K562 (cell line): ENCODE measurements at regions not wholly inside any gene's neighbourhood (a gene's known extent, or its start where the extent isn't known, plus 50 kb on each side); places are given as distances from the start of the nearest gene placed in this dataset.

ENCODE experiments used
- AFF4 ChIP-seq: sonication (generic); formaldehyde crosslinking; IDR thresholded peaks from 2 replicates; pipeline ENCODE4 v1.8.0; 2023; ENCODE audit warnings: mild to moderate bottlenecking, missing genetic modification reagents
- ARHGAP35 ChIP-seq: fragments of 450-650 bp; IDR thresholded peaks from 2 replicates; pipeline ENCODE4 v1.6.1; 2018; ENCODE audit not compliant: partially characterized antibody
- ARID1B ChIP-seq: fragments of 450-650 bp; IDR thresholded peaks from 2 replicates; pipeline ENCODE4 v1.6.1; 2016; ENCODE audit warnings: antibody characterized with exemption, mild to moderate bottlenecking, inconsistent platforms
- C11orf30 ChIP-seq: fragments of 450-650 bp; IDR thresholded peaks from 2 replicates; pipeline ENCODE4 v1.6.1; 2016; ENCODE audit warnings: low read depth, mild to moderate bottlenecking
- CEBPG ChIP-seq, 3 experiments: fragments of 200-800 bp in 1 of 3; sonication (Bioruptor generic) in 1 of 3; sonication (generic) in 1 of 3; formaldehyde crosslinking in 1 of 3; IDR thresholded peaks in 2 of 3; conservative IDR thresholded peaks in 1 of 3; 2 replicates each; pipeline versions ENCODE4 v1.6.1 to v1.8.0; 2016 to 2022; ENCODE audit warnings: missing compliant biosample characterization in 2 of 3, missing genetic modification characterization in 2 of 3, mild to moderate bottlenecking in 1 of 3, missing genetic modification reagents in 1 of 3
- E2F3 ChIP-seq: fragments of 250-450 bp; sonication (Bioruptor Pico); IDR thresholded peaks from 2 replicates; pipeline ENCODE4 v1.4.0; 2020; ENCODE audit warnings: mild to moderate bottlenecking
- FOXP4 ChIP-seq: sonication (generic); formaldehyde crosslinking; IDR thresholded peaks from 2 replicates; pipeline ENCODE4 v1.8.0; 2022; ENCODE audit warnings: mild to moderate bottlenecking, missing genetic modification reagents, borderline replicate concordance
- HDAC6 ChIP-seq: IDR thresholded peaks from 2 replicates; pipeline ENCODE4 v1.6.1; 2012; ENCODE audit warnings: low read depth, mild to moderate bottlenecking, control low read depth, inconsistent platforms, low read length, moderate library complexity
- HNRNPL ChIP-seq: fragments of 200-400 bp; formaldehyde crosslinking; IDR thresholded peaks from 2 replicates; pipeline ENCODE4 v1.6.1; 2017; ENCODE audit warnings: low read depth, mild to moderate bottlenecking, low read length
- LCOR ChIP-seq: sonication (generic); formaldehyde crosslinking; IDR thresholded peaks from 2 replicates; pipeline ENCODE4 v1.8.0; 2022; ENCODE audit warnings: mild to moderate bottlenecking, missing genetic modification reagents
- NFRKB ChIP-seq: fragments of 450-650 bp; IDR thresholded peaks from 2 replicates; pipeline ENCODE4 v1.6.1; 2016; ENCODE audit warnings: low read depth
- NR3C1 ChIP-seq: sonication (generic); formaldehyde crosslinking; IDR thresholded peaks from 2 replicates; pipeline ENCODE4 v1.8.1; 2022; ENCODE audit warnings: missing genetic modification reagents
- POLR3A ChIP-seq: IDR thresholded peaks from 2 replicates; pipeline ENCODE4 v1.6.1; 2011; ENCODE audit warnings: borderline replicate concordance, mild to moderate bottlenecking, moderate library complexity; ENCODE audit not compliant: insufficient read length, insufficient read depth; ENCODE audit errors: extremely low read depth
- PPARD ChIP-seq: fragments of 250-450 bp; sonication (Bioruptor Pico); IDR thresholded peaks from 2 replicates; pipeline ENCODE4 v1.8.0; 2022; ENCODE audit warnings: inconsistent platforms, mild to moderate bottlenecking, moderate library complexity
- TFE3 ChIP-seq: fragments of 450-650 bp; formaldehyde crosslinking; IDR thresholded peaks from 2 replicates; pipeline ENCODE4 v1.4.0; 2020; ENCODE audit warnings: mild to moderate bottlenecking, mixed read lengths
- ZFP91 ChIP-seq: sonication (generic); formaldehyde crosslinking; IDR thresholded peaks from 2 replicates; pipeline ENCODE4 v1.8.0; 2022; ENCODE audit warnings: mild to moderate bottlenecking, missing genetic modification reagents
- ZNF766 ChIP-seq: fragments of 200-800 bp; sonication (Bioruptor generic); conservative IDR thresholded peaks from 2 replicates; pipeline ENCODE4 v1.6.1; 2016; ENCODE audit warnings: missing genetic modification characterization, missing compliant biosample characterization
- ZNF79 ChIP-seq: fragments of 250-450 bp; sonication (Bioruptor Pico); IDR thresholded peaks from 2 replicates; pipeline ENCODE4 v1.4.0; 2020; ENCODE audit warnings: low read depth, mild to moderate bottlenecking, moderate library complexity

GRCh38 chr16:85369741-85370528 is 243.2 kb upstream of the GSE1 start (continued):
- TF ChIP-seq FOXP4 (CRISPR knock-in tag) (no peak), C11orf30 (no peak), ARHGAP35 (no peak), ZNF79 (CRISPR knock-in tag) (no peak), NFRKB (no peak), ARID1B (no peak), LCOR (CRISPR knock-in tag) (no peak), ZFP91 (CRISPR knock-in tag) (no peak), POLR3A (no peak), CEBPG (CRISPR knock-in tag; IDR thresholded peaks at IDR 0.05) (no peak), CEBPG (tag; conservative IDR thresholded peaks at IDR 0.05 in 1 of 2, IDR thresholded peaks at IDR 0.05 in 1 of 2) (no peak), NR3C1 (no peak), HDAC6 (no peak), AFF4 (CRISPR knock-in tag) (no peak), HNRNPL (0 out of 2 replicates have a peak, but pooled peaks have one; percentile 40), PPARD (no peak), E2F3 (CRISPR knock-in tag) (0 out of 2 replicates have a peak, but pooled peaks have one; percentile 31), TFE3 (no peak), ZNF766 (0 out of 2 replicates have a peak, but pooled peaks have one; percentile 38)
